HEK293 (cell line): ENCODE measurements at regions not wholly inside any gene's neighbourhood (a gene's known extent, or its start where the extent isn't known, plus 50 kb on each side); places are given as distances from the start of the nearest gene placed in this dataset.

Experiments used
- CTCF ChIA-PET: fragments of 350-600 bp; formaldehyde crosslinking; extraction: SDS; loops from one replicate; lab custom pipeline; 2021; ENCODE audit warnings: antibody characterized with exemption; lab: Yijun Ruan, JAX
- POLR2A ChIA-PET: fragments of 300-600 bp; formaldehyde crosslinking; extraction: SDS; loops from one replicate; lab custom pipeline; 2020; ENCODE audit warnings: antibody characterized with exemption, inconsistent platforms; lab: Yijun Ruan, JAX
- H3K27ac ChIP-seq: fragments of 200-500 bp; sonication (Bioruptor generic); 2 replicates; pipeline ENCODE4 v1.5.1; 2014; ENCODE audit warnings: low read depth, low read length, control low read depth, inconsistent platforms; ENCODE audit errors: extremely low read depth
- H3K36me3 ChIP-seq, 2 experiments: fragments of 200-500 bp in 1 of 2; sonication (Bioruptor generic) in 1 of 2; 1 replicate in 1 of 2; 2 replicates in 1 of 2; pipeline ENCODE4 v1.5.1; 2014 to 2017; ENCODE audit warnings: inconsistent platforms in 2 of 2, low read length in 2 of 2; ENCODE audit not compliant: control insufficient read depth in 2 of 2, insufficient read depth in 1 of 2
- H3K4me1 ChIP-seq: fragments of 200-500 bp; sonication (Bioruptor generic); 2 replicates; pipeline ENCODE4 v1.5.1; 2014; ENCODE audit warnings: mild to moderate bottlenecking, low read length, inconsistent platforms; ENCODE audit not compliant: control insufficient read depth, insufficient read depth
- H3K4me3 ChIP-seq: 2 replicates; pipeline ENCODE4 v1.5.1; 2011; ENCODE audit warnings: low read depth, mild to moderate bottlenecking, control low read depth, low read length, moderate library complexity
- H3K9me3 ChIP-seq: fragments of 200-500 bp; sonication (Bioruptor generic); 2 replicates; pipeline ENCODE4 v1.5.1; 2014; ENCODE audit warnings: low read depth, low read length, inconsistent platforms; ENCODE audit not compliant: control insufficient read depth, insufficient read depth
- KLF9 ChIP-seq: fragments of 450-650 bp; formaldehyde crosslinking; IDR thresholded peaks from 2 replicates; pipeline ENCODE4 v1.5.1; 2016; ENCODE audit warnings: missing biosample characterization, missing genetic modification characterization, low read depth
- ZNF157 ChIP-seq: fragments of 450-650 bp; formaldehyde crosslinking; IDR thresholded peaks from 2 replicates; pipeline ENCODE4 v1.5.1; 2016; ENCODE audit warnings: missing biosample characterization, missing genetic modification characterization
- ZNF211 ChIP-seq: fragments of 450-650 bp; formaldehyde crosslinking; IDR thresholded peaks from 2 replicates; pipeline ENCODE4 v1.5.1; 2016; ENCODE audit warnings: low read depth, missing biosample characterization, missing genetic modification characterization
- TF ChIP-seq, protein P1 (sequence below): fragments of 450-650 bp; formaldehyde crosslinking; optimal IDR thresholded peaks from 2 replicates; pipeline ENCODE3; 2016; ENCODE audit warnings: missing biosample characterization, mild to moderate bottlenecking, missing genetic modification characterization
- TF ChIP-seq, protein P2 (sequence below): fragments of 450-650 bp; formaldehyde crosslinking; IDR thresholded peaks from 2 replicates; pipeline ENCODE4 v1.5.1; 2016; ENCODE audit warnings: missing biosample characterization, missing genetic modification characterization, borderline replicate concordance
- TF ChIP-seq, protein P3 (sequence below): fragments of 450-650 bp; IDR thresholded peaks from 2 replicates; pipeline ENCODE4 v1.5.1; 2018; ENCODE audit warnings: missing biosample characterization, mild to moderate bottlenecking, missing genetic modification characterization
- TF ChIP-seq, protein P4 (sequence below): fragments of 450-650 bp; formaldehyde crosslinking; IDR thresholded peaks from 2 replicates; pipeline ENCODE4 v1.5.1; 2016; ENCODE audit warnings: missing biosample characterization, missing genetic modification characterization, borderline replicate concordance

DNA sequence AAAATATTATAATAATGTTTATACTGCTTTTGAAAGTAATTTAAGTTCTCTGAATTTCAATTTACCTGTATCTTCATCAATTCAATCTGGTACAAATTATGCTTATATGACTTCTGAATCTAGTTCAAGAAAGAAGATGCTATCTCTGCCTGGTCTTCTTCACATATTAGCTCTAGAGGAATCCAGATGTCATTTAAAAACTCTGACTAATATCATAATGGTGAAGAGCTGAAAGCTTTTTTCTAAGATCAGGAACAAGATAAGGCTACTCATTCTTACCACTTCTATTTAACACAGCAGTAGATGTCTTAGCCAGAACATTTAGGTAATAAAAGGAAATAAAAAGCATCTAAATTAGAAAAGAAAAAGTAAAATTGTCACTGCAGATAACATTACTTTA lies 636.1 kb downstream of the ARAP2 start:
- H3K9me3 ChIP-seq = no peaks in the 10 kb centered on the region
- TF ChIP-seq, protein P1, sequence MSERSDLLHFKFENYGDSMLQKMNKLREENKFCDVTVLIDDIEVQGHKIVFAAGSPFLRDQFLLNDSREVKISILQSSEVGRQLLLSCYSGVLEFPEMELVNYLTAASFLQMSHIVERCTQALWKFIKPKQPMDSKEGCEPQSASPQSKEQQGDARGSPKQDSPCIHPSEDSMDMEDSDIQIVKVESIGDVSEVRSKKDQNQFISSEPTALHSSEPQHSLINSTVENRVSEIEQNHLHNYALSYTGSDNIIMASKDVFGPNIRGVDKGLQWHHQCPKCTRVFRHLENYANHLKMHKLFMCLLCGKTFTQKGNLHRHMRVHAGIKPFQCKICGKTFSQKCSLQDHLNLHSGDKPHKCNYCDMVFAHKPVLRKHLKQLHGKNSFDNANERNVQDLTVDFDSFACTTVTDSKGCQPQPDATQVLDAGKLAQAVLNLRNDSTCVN (tag by site-specific recombination) = no peak
- TF ChIP-seq, protein P2, sequence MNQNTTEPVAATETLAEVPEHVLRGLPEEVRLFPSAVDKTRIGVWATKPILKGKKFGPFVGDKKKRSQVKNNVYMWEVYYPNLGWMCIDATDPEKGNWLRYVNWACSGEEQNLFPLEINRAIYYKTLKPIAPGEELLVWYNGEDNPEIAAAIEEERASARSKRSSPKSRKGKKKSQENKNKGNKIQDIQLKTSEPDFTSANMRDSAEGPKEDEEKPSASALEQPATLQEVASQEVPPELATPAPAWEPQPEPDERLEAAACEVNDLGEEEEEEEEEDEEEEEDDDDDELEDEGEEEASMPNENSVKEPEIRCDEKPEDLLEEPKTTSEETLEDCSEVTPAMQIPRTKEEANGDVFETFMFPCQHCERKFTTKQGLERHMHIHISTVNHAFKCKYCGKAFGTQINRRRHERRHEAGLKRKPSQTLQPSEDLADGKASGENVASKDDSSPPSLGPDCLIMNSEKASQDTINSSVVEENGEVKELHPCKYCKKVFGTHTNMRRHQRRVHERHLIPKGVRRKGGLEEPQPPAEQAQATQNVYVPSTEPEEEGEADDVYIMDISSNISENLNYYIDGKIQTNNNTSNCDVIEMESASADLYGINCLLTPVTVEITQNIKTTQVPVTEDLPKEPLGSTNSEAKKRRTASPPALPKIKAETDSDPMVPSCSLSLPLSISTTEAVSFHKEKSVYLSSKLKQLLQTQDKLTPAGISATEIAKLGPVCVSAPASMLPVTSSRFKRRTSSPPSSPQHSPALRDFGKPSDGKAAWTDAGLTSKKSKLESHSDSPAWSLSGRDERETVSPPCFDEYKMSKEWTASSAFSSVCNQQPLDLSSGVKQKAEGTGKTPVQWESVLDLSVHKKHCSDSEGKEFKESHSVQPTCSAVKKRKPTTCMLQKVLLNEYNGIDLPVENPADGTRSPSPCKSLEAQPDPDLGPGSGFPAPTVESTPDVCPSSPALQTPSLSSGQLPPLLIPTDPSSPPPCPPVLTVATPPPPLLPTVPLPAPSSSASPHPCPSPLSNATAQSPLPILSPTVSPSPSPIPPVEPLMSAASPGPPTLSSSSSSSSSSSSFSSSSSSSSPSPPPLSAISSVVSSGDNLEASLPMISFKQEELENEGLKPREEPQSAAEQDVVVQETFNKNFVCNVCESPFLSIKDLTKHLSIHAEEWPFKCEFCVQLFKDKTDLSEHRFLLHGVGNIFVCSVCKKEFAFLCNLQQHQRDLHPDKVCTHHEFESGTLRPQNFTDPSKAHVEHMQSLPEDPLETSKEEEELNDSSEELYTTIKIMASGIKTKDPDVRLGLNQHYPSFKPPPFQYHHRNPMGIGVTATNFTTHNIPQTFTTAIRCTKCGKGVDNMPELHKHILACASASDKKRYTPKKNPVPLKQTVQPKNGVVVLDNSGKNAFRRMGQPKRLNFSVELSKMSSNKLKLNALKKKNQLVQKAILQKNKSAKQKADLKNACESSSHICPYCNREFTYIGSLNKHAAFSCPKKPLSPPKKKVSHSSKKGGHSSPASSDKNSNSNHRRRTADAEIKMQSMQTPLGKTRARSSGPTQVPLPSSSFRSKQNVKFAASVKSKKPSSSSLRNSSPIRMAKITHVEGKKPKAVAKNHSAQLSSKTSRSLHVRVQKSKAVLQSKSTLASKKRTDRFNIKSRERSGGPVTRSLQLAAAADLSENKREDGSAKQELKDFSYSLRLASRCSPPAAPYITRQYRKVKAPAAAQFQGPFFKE (tag by site-specific recombination) = no peak
- POLR2A ChIA-PET = no interaction called here
- H3K27ac ChIP-seq = no peak overlapping the region
- H3K36me3 ChIP-seq = no peaks in the 10 kb centered on the region
- CTCF ChIA-PET = interaction anchor here (0.6 kb wide), 1 partner anchor 1225 kb away, joined by 3 read pairs; no protein-coding TSS in a partner anchor
- no peaks in the 10 kb centered on the region for H3K4me1 ChIP-seq
- H3K4me3 ChIP-seq = no peak overlapping the region

DNA sequence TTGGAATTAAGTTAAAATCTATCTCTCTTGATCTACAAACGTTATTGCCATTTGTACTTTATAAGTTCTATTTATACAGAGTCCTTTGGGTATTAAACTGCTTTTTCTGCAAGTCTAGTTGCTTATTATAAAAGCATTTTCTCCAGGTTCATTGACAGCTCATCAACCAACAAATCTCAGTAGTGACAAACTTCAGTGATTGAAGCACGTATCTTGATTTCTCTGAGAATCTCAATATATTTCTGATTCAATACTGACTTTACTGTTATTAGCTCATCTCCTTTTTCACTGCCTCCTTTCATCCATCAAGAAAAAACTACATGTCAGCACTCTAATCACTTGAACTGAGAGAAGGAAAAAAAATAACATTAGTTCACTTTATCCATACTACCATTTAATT lies 630.2 kb downstream of the ARAP2 start:
- ChIA-PET CTCF (no interaction called here), POLR2A (no interaction called here)
- Histone ChIP-seq H3K4me3 (no peak overlapping the region), H3K27ac (no peak overlapping the region), H3K36me3 (no peaks in the 10 kb centered on the region), H3K9me3 (no peaks in the 10 kb centered on the region), H3K4me1 (no peaks in the 10 kb centered on the region)
- no peak for TF ChIP-seq KLF9 (tag by site-specific recombination)
- TF ChIP-seq, protein P3, sequence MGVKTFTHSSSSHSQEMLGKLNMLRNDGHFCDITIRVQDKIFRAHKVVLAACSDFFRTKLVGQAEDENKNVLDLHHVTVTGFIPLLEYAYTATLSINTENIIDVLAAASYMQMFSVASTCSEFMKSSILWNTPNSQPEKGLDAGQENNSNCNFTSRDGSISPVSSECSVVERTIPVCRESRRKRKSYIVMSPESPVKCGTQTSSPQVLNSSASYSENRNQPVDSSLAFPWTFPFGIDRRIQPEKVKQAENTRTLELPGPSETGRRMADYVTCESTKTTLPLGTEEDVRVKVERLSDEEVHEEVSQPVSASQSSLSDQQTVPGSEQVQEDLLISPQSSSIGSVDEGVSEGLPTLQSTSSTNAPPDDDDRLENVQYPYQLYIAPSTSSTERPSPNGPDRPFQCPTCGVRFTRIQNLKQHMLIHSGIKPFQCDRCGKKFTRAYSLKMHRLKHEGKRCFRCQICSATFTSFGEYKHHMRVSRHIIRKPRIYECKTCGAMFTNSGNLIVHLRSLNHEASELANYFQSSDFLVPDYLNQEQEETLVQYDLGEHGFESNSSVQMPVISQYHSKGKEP = no peak
- TF ChIP-seq, protein P4, sequence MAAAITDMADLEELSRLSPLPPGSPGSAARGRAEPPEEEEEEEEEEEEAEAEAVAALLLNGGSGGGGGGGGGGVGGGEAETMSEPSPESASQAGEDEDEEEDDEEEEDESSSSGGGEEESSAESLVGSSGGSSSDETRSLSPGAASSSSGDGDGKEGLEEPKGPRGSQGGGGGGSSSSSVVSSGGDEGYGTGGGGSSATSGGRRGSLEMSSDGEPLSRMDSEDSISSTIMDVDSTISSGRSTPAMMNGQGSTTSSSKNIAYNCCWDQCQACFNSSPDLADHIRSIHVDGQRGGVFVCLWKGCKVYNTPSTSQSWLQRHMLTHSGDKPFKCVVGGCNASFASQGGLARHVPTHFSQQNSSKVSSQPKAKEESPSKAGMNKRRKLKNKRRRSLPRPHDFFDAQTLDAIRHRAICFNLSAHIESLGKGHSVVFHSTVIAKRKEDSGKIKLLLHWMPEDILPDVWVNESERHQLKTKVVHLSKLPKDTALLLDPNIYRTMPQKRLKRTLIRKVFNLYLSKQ = no peak

DNA sequence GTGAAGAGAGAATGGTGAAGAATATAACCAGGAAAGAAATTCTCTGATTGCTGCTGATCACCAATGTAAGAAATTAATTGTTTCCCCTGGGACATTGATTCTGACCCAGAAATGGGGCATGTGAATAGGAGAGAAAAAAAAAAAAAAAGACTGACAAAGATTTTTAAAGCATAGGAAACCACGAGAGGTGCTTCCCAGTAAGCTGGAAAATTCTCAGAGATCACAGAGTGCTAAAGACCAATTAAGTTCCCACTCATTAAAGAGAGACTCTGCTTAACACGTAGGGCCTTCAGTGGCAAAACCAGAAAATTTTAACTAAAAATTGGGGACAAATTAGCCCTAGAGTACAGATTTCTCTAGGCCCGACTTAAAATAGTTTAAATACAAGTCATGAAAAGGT lies 604.4 kb downstream of the ARAP2 start:
- H3K4me3 ChIP-seq = no peak overlapping the region
- no peak overlapping the region for H3K27ac ChIP-seq
- H3K4me1 ChIP-seq = no peaks in the 10 kb centered on the region
- POLR2A ChIA-PET = no interaction called here
- no peaks in the 10 kb centered on the region for H3K9me3 ChIP-seq
- H3K36me3 ChIP-seq = no peaks in the 10 kb centered on the region
- CTCF ChIA-PET = no interaction called here
- no peak for TF ChIP-seq ZNF157
- TF ChIP-seq ZNF211 (tag by site-specific recombination) = no peak
